Suprapubic skin (tissue), 4 donors: ENCODE measurements at regions not wholly inside any gene's neighbourhood (a gene's known extent, or its start where the extent isn't known, plus 50 kb on each side); places are given as distances from the start of the nearest gene placed in this dataset.

Experiments used
- DNase-seq, 2 donors: peaks; one replicate each; pipeline ENCODE4 v3.0.0-alpha.2; 2019; ENCODE audit warnings: low spot score in 2 of 2
- H3K27ac ChIP-seq: fragments of 200-600 bp; sonication (generic); one replicate; pipeline ENCODE4 v1.5.1; 2019
- H3K27me3 ChIP-seq: fragments of 200-600 bp; sonication (generic); one replicate; pipeline ENCODE4 v1.5.1; 2019
- H3K36me3 ChIP-seq: fragments of 200-600 bp; sonication (generic); one replicate; pipeline ENCODE4 v1.5.1; 2019
- H3K4me1 ChIP-seq: fragments of 200-600 bp; sonication (generic); one replicate; pipeline ENCODE4 v1.5.1; 2019
- H3K4me3 ChIP-seq: fragments of 200-600 bp; sonication (generic); one replicate; pipeline ENCODE4 v1.5.1; 2019; ENCODE audit warnings: mild to moderate bottlenecking
- H3K9me3 ChIP-seq: fragments of 200-600 bp; sonication (generic); one replicate; pipeline ENCODE4 v1.5.1; 2019
- EP300 ChIP-seq: sonication (generic); formaldehyde crosslinking; IDR thresholded peaks from one replicate; pipeline ENCODE4 v1.6.1; 2017; ENCODE audit warnings: antibody characterized with exemption
- POLR2A ChIP-seq, 2 donors: fragments of 450-650 bp; IDR thresholded peaks; one replicate each; pipeline ENCODE4 v1.6.1; 2017; ENCODE audit warnings: antibody characterized with exemption in 2 of 2, mild to moderate bottlenecking in 2 of 2, moderate library complexity in 2 of 2
- POLR2AphosphoS5 ChIP-seq, 3 donors: sonication (generic); formaldehyde crosslinking; IDR thresholded peaks; one replicate each; pipeline ENCODE4 v1.6.1; 2017; ENCODE audit warnings: antibody characterized with exemption in 3 of 3
- WGBS: methylation state at CpG from one replicate; pipeline ENCODE4 v1.1.5; 2018; 5-methylcytosine and 5-hydroxymethylcytosine counted together
- TF ChIP-seq, protein P1 (sequence below), 2 donors: fragments of 200-600 bp in 1 of 2; fragments of 450-650 bp in 1 of 2; sonication (generic) in 1 of 2; IDR thresholded peaks; one replicate each; pipeline ENCODE4 v1.5.1; 2016 to 2019; ENCODE audit warnings: antibody characterized with exemption in 2 of 2, mild to moderate bottlenecking in 1 of 2, moderate library complexity in 1 of 2

- Histone ChIP-seq H3K4me1 (no peaks in the 10 kb centered on the region), H3K27me3 (no peaks in the 10 kb centered on the region), H3K9me3 (peaks cover 5% of the 10 kb centered on the region), H3K4me3 (no peak overlapping the region), H3K27ac (no peak overlapping the region), H3K36me3 (no peaks in the 10 kb centered on the region)
- TF ChIP-seq, protein P1, sequence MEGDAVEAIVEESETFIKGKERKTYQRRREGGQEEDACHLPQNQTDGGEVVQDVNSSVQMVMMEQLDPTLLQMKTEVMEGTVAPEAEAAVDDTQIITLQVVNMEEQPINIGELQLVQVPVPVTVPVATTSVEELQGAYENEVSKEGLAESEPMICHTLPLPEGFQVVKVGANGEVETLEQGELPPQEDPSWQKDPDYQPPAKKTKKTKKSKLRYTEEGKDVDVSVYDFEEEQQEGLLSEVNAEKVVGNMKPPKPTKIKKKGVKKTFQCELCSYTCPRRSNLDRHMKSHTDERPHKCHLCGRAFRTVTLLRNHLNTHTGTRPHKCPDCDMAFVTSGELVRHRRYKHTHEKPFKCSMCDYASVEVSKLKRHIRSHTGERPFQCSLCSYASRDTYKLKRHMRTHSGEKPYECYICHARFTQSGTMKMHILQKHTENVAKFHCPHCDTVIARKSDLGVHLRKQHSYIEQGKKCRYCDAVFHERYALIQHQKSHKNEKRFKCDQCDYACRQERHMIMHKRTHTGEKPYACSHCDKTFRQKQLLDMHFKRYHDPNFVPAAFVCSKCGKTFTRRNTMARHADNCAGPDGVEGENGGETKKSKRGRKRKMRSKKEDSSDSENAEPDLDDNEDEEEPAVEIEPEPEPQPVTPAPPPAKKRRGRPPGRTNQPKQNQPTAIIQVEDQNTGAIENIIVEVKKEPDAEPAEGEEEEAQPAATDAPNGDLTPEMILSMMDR (IDR thresholded peaks at IDR 0.05), result no peak
- TF ChIP-seq EP300 (no peak), POLR2AphosphoS5 (IDR thresholded peaks at IDR 0.05) (no peak)
- WGBS, result 85% methylated on average over 2 of the region's 2 CpGs
- DNase-seq, result no peak
These were observed 696.5 kb downstream of the UQCRFS1 start for GRCh38 chr19:28516415-28516872.

- Histone ChIP-seq H3K9me3 (no peaks in the 10 kb centered on the region), H3K4me3 (no peak overlapping the region), H3K27me3 (no peaks in the 10 kb centered on the region), H3K36me3 (no peaks in the 10 kb centered on the region), H3K4me1 (no peaks in the 10 kb centered on the region), H3K27ac (no peak overlapping the region)
- no peak for DNase-seq
- 57% methylated on average over 3 of the region's 3 CpGs for WGBS
- TF ChIP-seq POLR2AphosphoS5 (IDR thresholded peaks at IDR 0.05), result no peak
These were observed 698.8 kb downstream of the UQCRFS1 start for GRCh38 chr19:28514166-28514565.

- H3K27ac ChIP-seq, result no peak overlapping the region
- no peak for TF ChIP-seq POLR2A (IDR thresholded peaks at IDR 0.05)
- TF ChIP-seq, protein P1 (IDR thresholded peaks at IDR 0.05), result no peak
- TF ChIP-seq POLR2AphosphoS5 (IDR thresholded peaks at IDR 0.05), result no peak
- no peak for TF ChIP-seq EP300
- no peaks in the 10 kb centered on the region for H3K27me3 ChIP-seq
- H3K36me3 ChIP-seq, result no peaks in the 10 kb centered on the region
- DNase-seq, result no peak
- no peaks in the 10 kb centered on the region for H3K4me1 ChIP-seq
- H3K4me3 ChIP-seq, result no peak overlapping the region
- no peaks in the 10 kb centered on the region for H3K9me3 ChIP-seq
- 90% methylated on average over 1 of the region's 1 CpG for WGBS
These were observed 701.3 kb downstream of the UQCRFS1 start for GRCh38 chr19:28511655-28512054.

DNA sequence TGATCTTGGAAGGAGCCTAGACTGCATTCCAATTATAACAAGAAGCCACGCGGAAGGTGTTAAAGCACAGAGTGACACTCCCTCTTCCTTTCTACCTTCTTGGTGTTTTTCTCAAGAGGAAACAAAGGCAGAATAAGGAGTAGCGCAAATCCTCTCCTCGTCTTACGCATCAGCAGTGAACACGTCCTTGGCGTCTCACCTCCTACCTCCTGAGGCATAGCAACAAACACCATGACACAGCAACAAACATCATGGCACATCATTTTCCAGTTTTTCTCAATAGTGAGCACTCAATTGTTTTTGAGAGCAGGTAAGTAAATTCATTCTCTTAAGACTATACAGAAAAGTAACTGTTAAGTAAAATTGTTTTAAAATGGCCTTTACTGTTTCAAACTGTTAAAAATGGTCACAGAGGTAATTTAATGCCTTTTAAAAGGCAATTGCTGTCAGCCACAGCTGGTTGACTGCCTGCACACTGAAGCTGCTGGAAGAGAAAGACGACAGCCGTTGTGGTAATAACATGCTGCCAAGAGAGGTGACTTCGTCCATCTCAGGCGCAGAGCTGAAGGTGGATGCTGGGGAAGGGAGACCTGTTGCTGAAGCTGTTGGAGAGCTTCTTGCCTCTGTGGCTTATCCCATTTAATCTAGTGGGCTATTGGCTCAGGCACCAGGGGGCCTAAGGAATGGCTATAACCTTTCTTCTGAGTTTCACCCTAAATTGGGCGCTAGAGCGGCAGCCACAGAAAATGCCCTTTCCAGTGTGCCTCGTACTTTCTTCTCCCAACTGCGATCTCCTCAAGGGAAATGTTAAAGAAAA, 703.7 kb downstream of the UQCRFS1 start:
- Histone ChIP-seq H3K27me3 (no peaks in the 10 kb centered on the region), H3K4me1 (no peaks in the 10 kb centered on the region), H3K4me3 (no peak overlapping the region), H3K27ac (no peak overlapping the region), H3K9me3 (no peaks in the 10 kb centered on the region), H3K36me3 (no peaks in the 10 kb centered on the region)
- TF ChIP-seq EP300 (no peak), POLR2A (IDR thresholded peaks at IDR 0.05) (no peak), POLR2AphosphoS5 (IDR thresholded peaks at IDR 0.05) (no peak)
- TF ChIP-seq, protein P1 (IDR thresholded peaks at IDR 0.05), result no peak
- DNase-seq, result no peak
- 72% methylated on average over 15 of the region's 15 CpGs for WGBS

- no peak for DNase-seq
These were observed 704.3 kb downstream of the UQCRFS1 start for GRCh38 chr19:28508666-28509065.

GRCh38 chr19:28505933-28506332, 707.0 kb downstream of the UQCRFS1 start:
- TF ChIP-seq POLR2A (IDR thresholded peaks at IDR 0.05) (no peak), POLR2AphosphoS5 (IDR thresholded peaks at IDR 0.05) (no peak), EP300 (no peak)
- TF ChIP-seq, protein P1 (IDR thresholded peaks at IDR 0.05), result no peak
- DNase-seq, result no peak
- no peaks in the 10 kb centered on the region for H3K36me3 ChIP-seq
- no peak overlapping the region for H3K4me3 ChIP-seq
- no peaks in the 10 kb centered on the region for H3K4me1 ChIP-seq
- H3K9me3 ChIP-seq, result no peaks in the 10 kb centered on the region
- H3K27ac ChIP-seq, result no peak overlapping the region
- H3K27me3 ChIP-seq, result no peaks in the 10 kb centered on the region
- WGBS, result 76% methylated on average over 2 of the region's 2 CpGs

More at GRCh38 chr19:28508666-28509065, 704.3 kb downstream of the UQCRFS1 start:
- Histone ChIP-seq H3K4me1 (no peaks in the 10 kb centered on the region), H3K36me3 (no peaks in the 10 kb centered on the region), H3K27ac (no peak overlapping the region), H3K4me3 (no peak overlapping the region), H3K27me3 (no peaks in the 10 kb centered on the region), H3K9me3 (no peaks in the 10 kb centered on the region)
- WGBS, result 90% methylated on average over 3 of the region's 3 CpGs
- TF ChIP-seq POLR2A (IDR thresholded peaks at IDR 0.05) (no peak), EP300 (no peak), POLR2AphosphoS5 (IDR thresholded peaks at IDR 0.05) (no peak)
